ENCODE measurements at regions not wholly inside any gene's neighbourhood (a gene's known extent, or its start where the extent isn't known, plus 50 kb on each side); places are given as distances from the start of the nearest gene placed in this dataset.

DNA sequence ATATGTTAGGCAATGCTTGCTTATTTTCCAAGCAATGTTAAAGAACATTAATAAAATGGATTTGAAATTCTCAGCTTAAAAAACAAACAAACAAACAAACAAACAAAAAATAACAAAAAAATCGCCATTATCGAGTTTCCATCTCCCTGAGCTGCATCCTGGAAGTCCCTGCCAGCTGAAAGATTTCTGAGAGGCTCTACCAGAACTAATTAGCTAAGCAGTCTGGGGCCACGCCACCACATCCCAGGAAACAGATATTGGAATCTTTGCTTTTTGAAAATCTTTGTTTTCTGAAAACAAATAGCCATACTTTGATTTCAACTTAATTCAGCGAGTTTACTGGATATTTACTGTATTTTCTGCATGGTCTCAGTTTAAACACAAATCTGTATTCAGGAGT, 143.6 kb downstream of the LSMEM1 start:
- Histone ChIP-seq H3K79me2 (ENCODE audit: insufficient read depth, low read length) (no peaks in the 10 kb centered on the region), H3K36me3 (replicated peaks in 1 of 2; ENCODE audit: control insufficient read depth in 1 of 2, insufficient read depth in 2 of 2, low read length in 2 of 2) (no peaks in the 10 kb centered on the region), H3K4me3 (replicated peaks in 1 of 3; ENCODE audit: insufficient read depth in 1 of 3, low read depth in 2 of 3, low read length in 3 of 3) (no peak overlapping the region), H3K27ac (ENCODE audit: extremely low read length, insufficient read depth, low read length) (no peak overlapping the region), H4K20me1 (ENCODE audit: insufficient read depth, low read length) (no peaks in the 10 kb centered on the region), H3K4me2 (ENCODE audit: low read depth, low read length) (no peak overlapping the region), H3K9ac (ENCODE audit: insufficient read depth, low read depth, low read length) (no peak overlapping the region), H3K9me3 (ENCODE audit: low read length) (no peaks in the 10 kb centered on the region), H3K4me1 (ENCODE audit: insufficient read depth, low read length) (no peaks in the 10 kb centered on the region), H3K27me3 (ENCODE audit: control insufficient read depth in 1 of 2, insufficient read depth in 2 of 2, low read length in 2 of 2) (no peaks in the 10 kb centered on the region; a peak in 1 of 5 replicates), H2AFZ (ENCODE audit: low read length) (no peak overlapping the region)
- POLR2A ChIA-PET = no interaction called here
- in situ Hi-C loops (cut with HindIII; ENCODE audit: extremely low pct_ligation_motif_present, low pct_unique_long_range_greater_than_20kb) (no loop called here), intact Hi-C loops (cut with micrococcal nuclease; ENCODE audit: unreplicated experiment) (no loop called here)
- DNase-seq (ENCODE audit: low spot score) (no peak), ATAC-seq (no peak), FAIRE-seq (no peak)
- no peak for TF ChIP-seq ZNF382 (CRISPR knock-in tag; IDR thresholded peaks at IDR 0.05; ENCODE audit: borderline replicate concordance)
- BruUV-seq (replicated peaks) = no TSS peak
- CTCF ChIA-PET (ENCODE audit: low intra/inter-chr PET ratio, low total read pairs) = no interaction called here
- 3% methylated on average over 4 of the region's 4 CpGs for WGBS (ENCODE audit: low lambda C conversion rate)

DNA sequence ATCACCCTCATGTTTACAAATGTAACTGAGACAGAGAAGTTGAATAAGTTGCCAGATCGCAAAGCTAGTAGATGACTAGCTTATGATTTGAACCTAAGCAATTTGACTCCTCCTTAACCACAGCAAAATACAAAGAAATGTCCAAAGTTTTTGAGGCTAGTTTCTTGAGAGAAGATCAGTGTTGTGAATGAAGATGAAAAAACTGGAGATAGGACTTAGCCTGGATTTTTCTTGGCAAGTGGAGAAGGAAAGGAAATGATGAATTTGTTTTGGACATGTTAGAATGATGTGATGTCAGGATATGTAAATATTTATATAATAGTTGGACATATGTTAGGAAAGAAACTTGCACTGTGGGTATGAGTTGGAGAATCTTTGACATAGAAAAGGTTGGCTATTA, 149.8 kb downstream of the LSMEM1 start:
- in situ Hi-C loops (cut with HindIII; ENCODE audit: extremely low pct_ligation_motif_present, low pct_unique_long_range_greater_than_20kb) (no loop called here), intact Hi-C loops (cut with micrococcal nuclease; ENCODE audit: unreplicated experiment) (no loop called here)
- Histone ChIP-seq H3K9ac (ENCODE audit: insufficient read depth, low read depth, low read length) (no peak overlapping the region), H3K4me2 (ENCODE audit: low read depth, low read length) (no peak overlapping the region), H3K4me3 (replicated peaks in 1 of 3; ENCODE audit: insufficient read depth in 1 of 3, low read depth in 2 of 3, low read length in 3 of 3) (no peak overlapping the region), H3K27me3 (ENCODE audit: control insufficient read depth in 1 of 2, insufficient read depth in 2 of 2, low read length in 2 of 2) (no peaks in the 10 kb centered on the region; a peak in 1 of 5 replicates), H3K4me1 (ENCODE audit: insufficient read depth, low read length) (no peaks in the 10 kb centered on the region), H3K27ac (ENCODE audit: extremely low read length, insufficient read depth, low read length) (no peak overlapping the region), H4K20me1 (ENCODE audit: insufficient read depth, low read length) (no peaks in the 10 kb centered on the region), H2AFZ (ENCODE audit: low read length) (no peak overlapping the region), H3K36me3 (replicated peaks in 1 of 2; ENCODE audit: control insufficient read depth in 1 of 2, insufficient read depth in 2 of 2, low read length in 2 of 2) (no peaks in the 10 kb centered on the region), H3K79me2 (ENCODE audit: insufficient read depth, low read length) (no peaks in the 10 kb centered on the region), H3K9me3 (ENCODE audit: low read length) (no peaks in the 10 kb centered on the region)
- no peak for DNase-seq (ENCODE audit: low spot score)
- ATAC-seq = no peak
- no TSS peak for BruUV-seq (replicated peaks)
- POLR2A ChIA-PET = no interaction called here
- CTCF ChIA-PET (ENCODE audit: low intra/inter-chr PET ratio, low total read pairs) = no interaction called here
- WGBS (ENCODE audit: low lambda C conversion rate) = 3% methylated on average over 1 of the region's 1 CpG
- no peak for FAIRE-seq
- TF ChIP-seq, protein P1, sequence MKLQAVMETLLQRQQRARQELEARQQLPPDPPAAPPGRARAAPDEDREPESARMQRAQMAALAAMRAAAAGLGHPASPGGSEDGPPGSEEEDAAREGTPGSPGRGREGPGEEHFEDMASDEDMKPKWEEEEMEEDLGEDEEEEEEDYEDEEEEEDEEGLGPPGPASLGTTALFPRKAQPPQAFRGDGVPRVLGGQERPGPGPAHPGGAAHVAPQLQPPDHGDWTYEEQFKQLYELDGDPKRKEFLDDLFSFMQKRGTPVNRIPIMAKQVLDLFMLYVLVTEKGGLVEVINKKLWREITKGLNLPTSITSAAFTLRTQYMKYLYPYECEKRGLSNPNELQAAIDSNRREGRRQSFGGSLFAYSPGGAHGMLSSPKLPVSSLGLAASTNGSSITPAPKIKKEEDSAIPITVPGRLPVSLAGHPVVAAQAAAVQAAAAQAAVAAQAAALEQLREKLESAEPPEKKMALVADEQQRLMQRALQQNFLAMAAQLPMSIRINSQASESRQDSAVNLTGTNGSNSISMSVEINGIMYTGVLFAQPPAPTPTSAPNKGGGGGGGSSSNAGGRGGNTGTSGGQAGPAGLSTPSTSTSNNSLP (IDR thresholded peaks at IDR 0.05; ENCODE audit: low read depth, low read length) = no peak
- TF ChIP-seq ZFP36L1 (CRISPR knock-in tag; IDR thresholded peaks at IDR 0.05) (no peak), NCOA1 (CRISPR knock-in tag; IDR thresholded peaks at IDR 0.05) (no peak)

Data from HepG2 (cell line).